B cell (primary cell): ENCODE measurements at regions not wholly inside any gene's neighbourhood (a gene's known extent, or its start where the extent isn't known, plus 50 kb on each side); places are given as distances from the start of the nearest gene placed in this dataset.

ENCODE experiments used
- ATAC-seq: fragments of 200-7000 bp; cut with Tn5 transposase; one replicate; pipeline ENCODE4 v1.10.0; 2021; ENCODE audit warnings: low read depth, mild to moderate bottlenecking, moderate number of reproducible peaks, moderate library complexity
- CTCF ChIA-PET: fragments of 350-600 bp; sonication (Branson Sonifier 250); formaldehyde crosslinking; loops from one replicate; lab custom pipeline; 2021; ENCODE audit warnings: antibody characterized with exemption, inconsistent platforms; lab: Charles Lee
- POLR2A ChIA-PET: fragments of 350-600 bp; sonication (Branson Sonifier 250); formaldehyde crosslinking; loops from one replicate; lab custom pipeline; 2021; ENCODE audit warnings: antibody characterized with exemption; lab: Charles Lee
- DNase-seq: peaks from one replicate; pipeline ENCODE4 v3.0.0; 2013
- H2AFZ ChIP-seq: 2 replicates; pipeline ENCODE4 v1.6.1; 2012; ENCODE audit warnings: mild to moderate bottlenecking, low read depth, low read length; ENCODE audit not compliant: insufficient read depth, poor library complexity, severe bottlenecking
- H3K27ac ChIP-seq, 2 donors: 1 replicate in 1 of 2; 2 replicates in 1 of 2; pipeline ENCODE4 v1.5.1; 2012 to 2013; ENCODE audit warnings: low read length in 2 of 2, mild to moderate bottlenecking in 2 of 2, moderate library complexity in 1 of 2
- H3K27me3 ChIP-seq, 4 experiments: fragments of 200-600 bp in 1 of 4; sonication (generic) in 1 of 4; replicated peaks in 1 of 4; 1 replicate in 2 of 4; 2 replicates in 2 of 4; pipeline versions ENCODE4 v1.6.1 to v1.7.0; 2013 to 2016; ENCODE audit warnings: low read length in 3 of 4, mild to moderate bottlenecking in 2 of 4, mixed read lengths in 1 of 4, moderate library complexity in 1 of 4; ENCODE audit not compliant: insufficient read depth in 4 of 4, control insufficient read depth in 3 of 4; ENCODE audit errors: control extremely low read depth in 1 of 4
- H3K36me3 ChIP-seq, 2 experiments: replicated peaks in 1 of 2; 1 replicate in 1 of 2; 2 replicates in 1 of 2; pipeline versions ENCODE4 v1.6.1 to v1.7.1; 2013; ENCODE audit warnings: low read length in 1 of 2; ENCODE audit not compliant: insufficient read depth in 2 of 2, control insufficient read depth in 1 of 2; ENCODE audit errors: control extremely low read depth in 1 of 2, extremely low read depth in 1 of 2
- H3K4me1 ChIP-seq, 2 donors: fragments of 200-600 bp in 1 of 2; sonication (generic) in 1 of 2; 1 replicate in 1 of 2; 2 replicates in 1 of 2; pipeline versions ENCODE4 v1.5.1 to v1.6.1; 2013 to 2017; ENCODE audit warnings: low read length in 2 of 2; ENCODE audit not compliant: control insufficient read depth in 2 of 2, insufficient read depth in 2 of 2
- H3K4me2 ChIP-seq: replicated peaks from 2 replicates; pipeline ENCODE3; 2012; ENCODE audit warnings: mild to moderate bottlenecking, low read depth, low read length; ENCODE audit not compliant: poor library complexity, severe bottlenecking
- H3K4me3 ChIP-seq, 5 experiments: fragments of 200-600 bp in 1 of 5; sonication (generic) in 1 of 5; 1 replicate in 3 of 5; 2 replicates in 2 of 5; pipeline versions ENCODE4 v1.5.1 to v1.7.0; 2011 to 2016; ENCODE audit warnings: low read length in 4 of 5, mild to moderate bottlenecking in 4 of 5, low read depth in 2 of 5, control low read depth in 1 of 5, moderate library complexity in 1 of 5; ENCODE audit not compliant: insufficient read depth in 1 of 5; ENCODE audit errors: control extremely low read depth in 1 of 5, extremely low read depth in 1 of 5
- H3K79me2 ChIP-seq: fragments of 200-600 bp; sonication (generic); one replicate; pipeline ENCODE4 v1.6.0; 2016; ENCODE audit warnings: low read length; ENCODE audit not compliant: control insufficient read depth, insufficient read depth
- H3K9ac ChIP-seq: fragments of 200-600 bp; sonication (generic); 2 replicates; pipeline ENCODE4 v1.6.1; 2017; ENCODE audit warnings: mild to moderate bottlenecking, low read length, moderate library complexity
- H3K9me3 ChIP-seq, 3 donors: one replicate each; pipeline versions ENCODE4 v1.6.1 to v1.7.1; 2013; ENCODE audit warnings: low read length in 2 of 3; ENCODE audit not compliant: control insufficient read depth in 2 of 3, insufficient read depth in 1 of 3; ENCODE audit errors: control extremely low read depth in 1 of 3
- H4K20me1 ChIP-seq: 2 replicates; pipeline ENCODE4 v1.6.0; 2012; ENCODE audit warnings: mild to moderate bottlenecking, low read length; ENCODE audit not compliant: insufficient read depth, control insufficient read depth, poor library complexity, severe bottlenecking
- H3K27ac Mint-ChIP-seq: one replicate; pipeline ENCODE4 v1.8.0; 2021; ENCODE audit warnings: mixed read lengths
- H3K27me3 Mint-ChIP-seq: one replicate; pipeline ENCODE4 v1.8.0; 2021; ENCODE audit warnings: mixed read lengths
- H3K4me1 Mint-ChIP-seq: one replicate; pipeline ENCODE4 v1.8.0; 2021; ENCODE audit warnings: mixed read lengths
- H3K4me3 Mint-ChIP-seq: one replicate; pipeline ENCODE4 v1.8.0; 2021; ENCODE audit warnings: mixed read lengths
- H3K9me3 Mint-ChIP-seq: one replicate; pipeline ENCODE4 v1.8.0; 2022; ENCODE audit warnings: mixed read lengths; ENCODE audit not compliant: insufficient read depth
- CTCF ChIP-seq: fragments of 200-600 bp; IDR thresholded peaks from one replicate; pipeline ENCODE4 v1.8.0; 2022; ENCODE audit warnings: antibody characterized with exemption, mild to moderate bottlenecking
- EZH2 ChIP-seq: IDR thresholded peaks from 2 replicates; pipeline ENCODE4 v1.6.1; 2012; ENCODE audit warnings: borderline replicate concordance, low read depth, mild to moderate bottlenecking, moderate library complexity, low read length; ENCODE audit not compliant: insufficient read depth, poor library complexity, severe bottlenecking
- WGBS: methylation state at CpG from one replicate; pipeline ENCODE4 v1.1.5; 2013; ENCODE audit warnings: missing lambda C conversion rate; ENCODE audit not compliant: insufficient coverage; 5-methylcytosine and 5-hydroxymethylcytosine counted together
- intact Hi-C: fragments of 100-400 bp; cut with micrococcal nuclease; formaldehyde crosslinking; loops from one replicate; pipeline ENCODE4 v1.10.0; 2022

GRCh38 chr11:30091737-30092136, 74.9 kb upstream of the KCNA4 start:
- Histone ChIP-seq H3K79me2 (no peaks in the 10 kb centered on the region), H3K4me3 (no peak overlapping the region), H3K9me3 (no peaks in the 10 kb centered on the region), H3K4me2 (no peak overlapping the region), H3K4me1 (no peaks in the 10 kb centered on the region), H3K9ac (no peak overlapping the region), H2AFZ (no peak overlapping the region), H3K36me3 (no peaks in the 10 kb centered on the region), H3K27ac (no peak overlapping the region), H4K20me1 (no peaks in the 10 kb centered on the region), H3K27me3 (no peaks in the 10 kb centered on the region)
- Mint-ChIP-seq H3K27me3 (no peaks in the 10 kb centered on the region), H3K4me3 (no peak overlapping the region), H3K9me3 (no peaks in the 10 kb centered on the region), H3K27ac (no peak overlapping the region), H3K4me1 (no peaks in the 10 kb centered on the region)
- TF ChIP-seq CTCF (no peak), EZH2 (no peak)
- no peak for ATAC-seq
- WGBS = no CpG with 5 or more reads among the region's 2 CpGs
- DNase-seq = no peak
- ChIA-PET POLR2A (no interaction called here), CTCF (no interaction called here)
- intact Hi-C loops = no loop called here

- ATAC-seq (no peak), DNase-seq (no peak)
- H3K9me3 ChIP-seq = no peaks in the 10 kb centered on the region
- Mint-ChIP-seq H3K9me3 (no peaks in the 10 kb centered on the region), H3K27ac (no peak overlapping the region), H3K27me3 (no peaks in the 10 kb centered on the region), H3K4me1 (no peaks in the 10 kb centered on the region), H3K4me3 (no peak overlapping the region)
- H3K4me1 ChIP-seq = no peaks in the 10 kb centered on the region
- POLR2A ChIA-PET = no interaction called here
- no peaks in the 10 kb centered on the region for H3K36me3 ChIP-seq
- H3K4me3 ChIP-seq = no peak overlapping the region
- CTCF ChIA-PET = no interaction called here
- TF ChIP-seq EZH2 (no peak), CTCF (no peak)
- no peak overlapping the region for H2AFZ ChIP-seq
- H3K4me2 ChIP-seq = no peak overlapping the region
- no peaks in the 10 kb centered on the region for H3K79me2 ChIP-seq
- intact Hi-C loops = no loop called here
- no peaks in the 10 kb centered on the region for H4K20me1 ChIP-seq
- H3K27ac ChIP-seq = no peak overlapping the region
- no peak overlapping the region for H3K9ac ChIP-seq
- no peaks in the 10 kb centered on the region for H3K27me3 ChIP-seq
Observed at GRCh38 chr11:30092518-30092917, 75.7 kb upstream of the KCNA4 start.
